ENCODE measurements at regions not wholly inside any gene's neighbourhood (a gene's known extent, or its start where the extent isn't known, plus 50 kb on each side); places are given as distances from the start of the nearest gene placed in this dataset.

- H3K14ac ChIP-seq (ENCODE audit: low read length) = no peak overlapping the region
- no peak overlapping the region for H4K91ac ChIP-seq (ENCODE audit: low read depth, low read length)
- H2BK5ac ChIP-seq (ENCODE audit: low read depth, low read length, poor library complexity) = no peak overlapping the region
- H2BK120ac ChIP-seq (ENCODE audit: insufficient read depth, low read length, poor library complexity) = no peak overlapping the region
- H3K27ac ChIP-seq (ENCODE audit: low read depth, low read length) = no peak overlapping the region
- H3K79me1 ChIP-seq (ENCODE audit: low read length) = no peaks in the 10 kb centered on the region
- H3K79me2 ChIP-seq (ENCODE audit: control insufficient read depth, insufficient read depth, low read length, poor library complexity) = no peaks in the 10 kb centered on the region
- no peak overlapping the region for H3K4me3 ChIP-seq (ENCODE audit: low read depth, low read length)
- no peak for DNase-seq
- no peak overlapping the region for H2BK12ac ChIP-seq (ENCODE audit: low read length)
- H3K36me3 ChIP-seq (ENCODE audit: control insufficient read depth in 1 of 2, insufficient read depth in 2 of 2, low read length in 2 of 2) = no peaks in the 10 kb centered on the region
- H3K18ac ChIP-seq (ENCODE audit: low read length) = no peak overlapping the region
- no CpG with 5 or more reads among the region's 1 CpG for WGBS (ENCODE audit: extremely low coverage, insufficient coverage, insufficient read length)
- no peak overlapping the region for H2AFZ ChIP-seq (ENCODE audit: insufficient read depth, low read length, poor library complexity)
- no peak overlapping the region for H3K4me2 ChIP-seq (ENCODE audit: low read length)
- H3K9ac ChIP-seq (ENCODE audit: low read length) = no peak overlapping the region
- H3K9me3 ChIP-seq (ENCODE audit: insufficient read depth, low read depth, low read length) = no peaks in the 10 kb centered on the region
- no peak overlapping the region for H4K12ac ChIP-seq (ENCODE audit: low read depth, low read length)
- H3K4me1 ChIP-seq (ENCODE audit: control insufficient read depth in 1 of 2, insufficient read depth in 2 of 2, low read length in 2 of 2) = no peaks in the 10 kb centered on the region
- no peaks in the 10 kb centered on the region for H3K27me3 ChIP-seq (ENCODE audit: insufficient read depth, low read length)
- H2AK5ac ChIP-seq (ENCODE audit: low read length) = no peak overlapping the region
- H4K8ac ChIP-seq (ENCODE audit: low read depth, low read length) = no peak overlapping the region
- no peak overlapping the region for H3K4ac ChIP-seq (ENCODE audit: low read depth, low read length)
- H3K23ac ChIP-seq (ENCODE audit: low read length) = no peak overlapping the region
These were observed 224.9 kb upstream of the BOD1L1 start for GRCh38 chr4:13852411-13852810.

DNA sequence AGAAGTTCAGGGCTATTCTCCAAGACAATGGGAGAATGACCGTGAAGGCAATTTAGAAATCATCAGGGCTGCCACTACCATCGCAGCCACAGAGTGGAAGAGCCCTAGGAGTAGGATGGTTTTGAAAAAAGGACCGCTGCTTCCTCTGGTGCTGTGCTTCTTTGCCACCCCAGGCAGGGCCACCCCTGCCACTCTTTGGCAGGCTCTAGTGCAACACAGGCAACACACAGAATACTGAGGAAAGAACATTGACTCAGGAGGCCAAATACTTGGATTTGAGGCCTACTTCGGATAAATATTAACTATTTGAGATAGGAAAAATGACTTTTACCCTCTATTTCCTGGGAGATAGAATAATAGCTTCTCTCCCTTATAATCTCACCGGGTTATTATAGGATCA is 228.9 kb upstream of the BOD1L1 start:
- Histone ChIP-seq H4K8ac (ENCODE audit: low read depth, low read length) (no peak overlapping the region), H3K79me2 (ENCODE audit: control insufficient read depth, insufficient read depth, low read length, poor library complexity) (no peaks in the 10 kb centered on the region), H3K36me3 (ENCODE audit: control insufficient read depth in 1 of 2, insufficient read depth in 2 of 2, low read length in 2 of 2) (no peaks in the 10 kb centered on the region), H3K9me3 (ENCODE audit: insufficient read depth, low read depth, low read length) (no peaks in the 10 kb centered on the region), H2BK5ac (ENCODE audit: low read depth, low read length, poor library complexity) (no peak overlapping the region), H2AK5ac (ENCODE audit: low read length) (no peak overlapping the region), H2BK12ac (ENCODE audit: low read length) (no peak overlapping the region), H3K4me3 (ENCODE audit: low read depth, low read length) (no peak overlapping the region), H3K4me2 (ENCODE audit: low read length) (no peak overlapping the region), H3K27me3 (ENCODE audit: insufficient read depth, low read length) (no peaks in the 10 kb centered on the region), H2BK120ac (ENCODE audit: insufficient read depth, low read length, poor library complexity) (no peak overlapping the region), H3K27ac (ENCODE audit: low read depth, low read length) (no peak overlapping the region), H3K4me1 (ENCODE audit: control insufficient read depth in 1 of 2, insufficient read depth in 2 of 2, low read length in 2 of 2) (no peaks in the 10 kb centered on the region), H3K4ac (ENCODE audit: low read depth, low read length) (no peak overlapping the region), H3K9ac (ENCODE audit: low read length) (no peak overlapping the region), H3K79me1 (ENCODE audit: low read length) (no peaks in the 10 kb centered on the region), H3K18ac (ENCODE audit: low read length) (no peak overlapping the region), H3K14ac (ENCODE audit: low read length) (no peak overlapping the region), H4K12ac (ENCODE audit: low read depth, low read length) (no peak overlapping the region), H4K91ac (ENCODE audit: low read depth, low read length) (no peak overlapping the region), H3K23ac (ENCODE audit: low read length) (no peak overlapping the region), H2AFZ (ENCODE audit: insufficient read depth, low read length, poor library complexity) (no peak overlapping the region)
- DNase-seq = no peak
- no CpG with 5 or more reads among the region's 5 CpGs for WGBS (ENCODE audit: extremely low coverage, insufficient coverage, insufficient read length)

- Histone ChIP-seq H3K9ac (ENCODE audit: low read length) (no peak overlapping the region), H3K79me1 (ENCODE audit: low read length) (no peaks in the 10 kb centered on the region), H2BK12ac (ENCODE audit: low read length) (no peak overlapping the region), H2BK120ac (ENCODE audit: insufficient read depth, low read length, poor library complexity) (no peak overlapping the region), H2BK5ac (ENCODE audit: low read depth, low read length, poor library complexity) (no peak overlapping the region), H3K4me1 (ENCODE audit: control insufficient read depth in 1 of 2, insufficient read depth in 2 of 2, low read length in 2 of 2) (no peaks in the 10 kb centered on the region), H2AK5ac (ENCODE audit: low read length) (no peak overlapping the region), H4K12ac (ENCODE audit: low read depth, low read length) (no peak overlapping the region), H3K4ac (ENCODE audit: low read depth, low read length) (no peak overlapping the region), H3K18ac (ENCODE audit: low read length) (no peak overlapping the region), H3K36me3 (ENCODE audit: control insufficient read depth in 1 of 2, insufficient read depth in 2 of 2, low read length in 2 of 2) (no peaks in the 10 kb centered on the region), H3K4me2 (ENCODE audit: low read length) (no peak overlapping the region), H3K4me3 (ENCODE audit: low read depth, low read length) (no peak overlapping the region), H3K27me3 (ENCODE audit: insufficient read depth, low read length) (no peaks in the 10 kb centered on the region), H3K27ac (ENCODE audit: low read depth, low read length) (no peak overlapping the region), H2AFZ (ENCODE audit: insufficient read depth, low read length, poor library complexity) (no peak overlapping the region), H4K8ac (ENCODE audit: low read depth, low read length) (no peak overlapping the region), H4K91ac (ENCODE audit: low read depth, low read length) (no peak overlapping the region), H3K79me2 (ENCODE audit: control insufficient read depth, insufficient read depth, low read length, poor library complexity) (no peaks in the 10 kb centered on the region), H3K14ac (ENCODE audit: low read length) (no peak overlapping the region), H3K9me3 (ENCODE audit: insufficient read depth, low read depth, low read length) (no peaks in the 10 kb centered on the region), H3K23ac (ENCODE audit: low read length) (no peak overlapping the region)
- WGBS (ENCODE audit: extremely low coverage, insufficient coverage, insufficient read length) = no CpG with 5 or more reads among the region's 2 CpGs
- DNase-seq = no peak
These were observed 229.9 kb upstream of the BOD1L1 start for GRCh38 chr4:13857397-13857796.

- Histone ChIP-seq H3K14ac (ENCODE audit: low read length) (no peak overlapping the region), H3K79me1 (ENCODE audit: low read length) (no peaks in the 10 kb centered on the region), H2AFZ (ENCODE audit: insufficient read depth, low read length, poor library complexity) (no peak overlapping the region), H3K27me3 (ENCODE audit: insufficient read depth, low read length) (no peaks in the 10 kb centered on the region), H3K23ac (ENCODE audit: low read length) (no peak overlapping the region), H3K79me2 (ENCODE audit: control insufficient read depth, insufficient read depth, low read length, poor library complexity) (no peaks in the 10 kb centered on the region), H4K91ac (ENCODE audit: low read depth, low read length) (no peak overlapping the region), H2BK5ac (ENCODE audit: low read depth, low read length, poor library complexity) (no peak overlapping the region), H4K8ac (ENCODE audit: low read depth, low read length) (no peak overlapping the region), H3K9me3 (ENCODE audit: insufficient read depth, low read depth, low read length) (no peaks in the 10 kb centered on the region), H3K4me1 (ENCODE audit: control insufficient read depth in 1 of 2, insufficient read depth in 2 of 2, low read length in 2 of 2) (no peaks in the 10 kb centered on the region), H2BK120ac (ENCODE audit: insufficient read depth, low read length, poor library complexity) (no peak overlapping the region), H3K4me3 (ENCODE audit: low read depth, low read length) (no peak overlapping the region), H3K9ac (ENCODE audit: low read length) (no peak overlapping the region), H3K36me3 (ENCODE audit: control insufficient read depth in 1 of 2, insufficient read depth in 2 of 2, low read length in 2 of 2) (no peaks in the 10 kb centered on the region), H3K4me2 (ENCODE audit: low read length) (no peak overlapping the region), H2AK5ac (ENCODE audit: low read length) (no peak overlapping the region), H3K18ac (ENCODE audit: low read length) (no peak overlapping the region), H2BK12ac (ENCODE audit: low read length) (no peak overlapping the region), H3K4ac (ENCODE audit: low read depth, low read length) (no peak overlapping the region), H3K27ac (ENCODE audit: low read depth, low read length) (no peak overlapping the region), H4K12ac (ENCODE audit: low read depth, low read length) (no peak overlapping the region)
- DNase-seq = no peak
These were observed 230.3 kb upstream of the BOD1L1 start for GRCh38 chr4:13857800-13858199.

GRCh38 chr4:13859423-13859822 is 231.9 kb upstream of the BOD1L1 start:
- Histone ChIP-seq H3K4me1 (ENCODE audit: control insufficient read depth in 1 of 2, insufficient read depth in 2 of 2, low read length in 2 of 2) (no peaks in the 10 kb centered on the region), H2BK12ac (ENCODE audit: low read length) (no peak overlapping the region), H3K27ac (ENCODE audit: low read depth, low read length) (no peak overlapping the region), H3K9ac (ENCODE audit: low read length) (no peak overlapping the region), H2AK5ac (ENCODE audit: low read length) (no peak overlapping the region), H2BK5ac (ENCODE audit: low read depth, low read length, poor library complexity) (no peak overlapping the region), H2BK120ac (ENCODE audit: insufficient read depth, low read length, poor library complexity) (no peak overlapping the region), H3K36me3 (ENCODE audit: control insufficient read depth in 1 of 2, insufficient read depth in 2 of 2, low read length in 2 of 2) (no peaks in the 10 kb centered on the region), H3K9me3 (ENCODE audit: insufficient read depth, low read depth, low read length) (no peaks in the 10 kb centered on the region), H4K91ac (ENCODE audit: low read depth, low read length) (no peak overlapping the region), H3K4ac (ENCODE audit: low read depth, low read length) (no peak overlapping the region), H4K12ac (ENCODE audit: low read depth, low read length) (no peak overlapping the region), H3K23ac (ENCODE audit: low read length) (no peak overlapping the region), H3K27me3 (ENCODE audit: insufficient read depth, low read length) (no peaks in the 10 kb centered on the region), H3K4me2 (ENCODE audit: low read length) (no peak overlapping the region), H3K14ac (ENCODE audit: low read length) (no peak overlapping the region), H3K79me2 (ENCODE audit: control insufficient read depth, insufficient read depth, low read length, poor library complexity) (no peaks in the 10 kb centered on the region), H3K4me3 (ENCODE audit: low read depth, low read length) (no peak overlapping the region), H3K79me1 (ENCODE audit: low read length) (no peaks in the 10 kb centered on the region), H2AFZ (ENCODE audit: insufficient read depth, low read length, poor library complexity) (no peak overlapping the region), H4K8ac (ENCODE audit: low read depth, low read length) (no peak overlapping the region), H3K18ac (ENCODE audit: low read length) (no peak overlapping the region)
- no CpG with 5 or more reads among the region's 3 CpGs for WGBS (ENCODE audit: extremely low coverage, insufficient coverage, insufficient read length)
- DNase-seq = no peak

Data from trophoblast cell (in vitro differentiated cells and primary cell).